ENCODE measurements at regions not wholly inside any gene's neighbourhood (a gene's known extent, or its start where the extent isn't known, plus 50 kb on each side); places are given as distances from the start of the nearest gene placed in this dataset.

- no peak for TF ChIP-seq POLR2A (IDR thresholded peaks at IDR 0.05; ENCODE audit: low read length)
- no peak for TF ChIP-seq GATA1 (IDR thresholded peaks at IDR 0.05; ENCODE audit: low read depth, low read length)
Observed at GRCh38 chr1:244313346-244313745, 138.4 kb downstream of the ADSS2 start.

All from erythroblast (primary cell).